Chondrocyte (in vitro differentiated cells): ENCODE measurements at regions not wholly inside any gene's neighbourhood (a gene's known extent, or its start where the extent isn't known, plus 50 kb on each side); places are given as distances from the start of the nearest gene placed in this dataset.

Experiments used
- DNase-seq: peaks from one replicate; pipeline ENCODE4 v3.0.0; 2021; ENCODE audit warnings: mixed read lengths, low spot score
- H3K27ac Mint-ChIP-seq: one replicate; pipeline ENCODE4 v1.8.0; 2021; ENCODE audit warnings: mild to moderate bottlenecking, moderate library complexity, mixed read lengths; ENCODE audit not compliant: unreplicated experiment
- H3K27me3 Mint-ChIP-seq: 2 replicates; pipeline ENCODE4 v1.8.0; 2021; ENCODE audit warnings: low read depth, mixed read lengths
- H3K36me3 Mint-ChIP-seq: 2 replicates; pipeline ENCODE4 v1.8.0; 2021; ENCODE audit warnings: low read depth, mixed read lengths
- H3K4me1 Mint-ChIP-seq: 2 replicates; pipeline ENCODE4 v1.8.0; 2021; ENCODE audit warnings: low read depth, mild to moderate bottlenecking, mixed read lengths
- H3K4me3 Mint-ChIP-seq: one replicate; pipeline ENCODE4 v1.8.0; 2021; ENCODE audit warnings: mild to moderate bottlenecking, moderate library complexity, mixed read lengths; ENCODE audit not compliant: unreplicated experiment
- H3K9me3 Mint-ChIP-seq: 2 replicates; pipeline ENCODE4 v1.8.0; 2021; ENCODE audit warnings: low read depth, mixed read lengths
- TF ChIP-seq, protein P1 (sequence below): fragments of 200-600 bp; sonication (generic); IDR thresholded peaks from 2 replicates; pipeline ENCODE4 v1.5.0; 2021; ENCODE audit warnings: antibody characterized with exemption, mild to moderate bottlenecking, moderate library complexity

DNA sequence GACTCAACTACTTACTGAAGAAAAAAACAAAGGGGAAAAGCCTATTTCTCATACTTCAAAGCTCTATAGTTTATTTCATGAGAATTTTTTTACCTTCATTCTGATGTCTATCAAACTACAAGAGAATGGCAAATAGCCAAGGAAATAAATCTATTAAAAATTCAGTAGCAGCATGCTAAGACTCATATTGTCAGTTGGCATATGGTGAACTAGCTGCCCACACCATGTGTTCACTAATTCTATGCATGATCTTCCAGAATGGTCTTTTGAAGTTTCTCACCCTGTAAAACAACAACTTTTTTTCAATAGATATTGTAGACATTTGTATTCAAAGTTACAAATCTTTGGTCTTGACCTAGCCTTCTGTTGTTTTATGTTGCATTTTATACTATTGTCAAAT, 386.2 kb downstream of the RSL24D1 start:
- DNase-seq, result no peak
- Mint-ChIP-seq H3K27ac (no peak overlapping the region), H3K4me3 (no peak overlapping the region), H3K36me3 (no peaks in the 10 kb centered on the region), H3K4me1 (no peaks in the 10 kb centered on the region), H3K9me3 (peaks cover 22% of the 10 kb centered on the region), H3K27me3 (peaks cover 1% of the 10 kb centered on the region)
- TF ChIP-seq, protein P1, sequence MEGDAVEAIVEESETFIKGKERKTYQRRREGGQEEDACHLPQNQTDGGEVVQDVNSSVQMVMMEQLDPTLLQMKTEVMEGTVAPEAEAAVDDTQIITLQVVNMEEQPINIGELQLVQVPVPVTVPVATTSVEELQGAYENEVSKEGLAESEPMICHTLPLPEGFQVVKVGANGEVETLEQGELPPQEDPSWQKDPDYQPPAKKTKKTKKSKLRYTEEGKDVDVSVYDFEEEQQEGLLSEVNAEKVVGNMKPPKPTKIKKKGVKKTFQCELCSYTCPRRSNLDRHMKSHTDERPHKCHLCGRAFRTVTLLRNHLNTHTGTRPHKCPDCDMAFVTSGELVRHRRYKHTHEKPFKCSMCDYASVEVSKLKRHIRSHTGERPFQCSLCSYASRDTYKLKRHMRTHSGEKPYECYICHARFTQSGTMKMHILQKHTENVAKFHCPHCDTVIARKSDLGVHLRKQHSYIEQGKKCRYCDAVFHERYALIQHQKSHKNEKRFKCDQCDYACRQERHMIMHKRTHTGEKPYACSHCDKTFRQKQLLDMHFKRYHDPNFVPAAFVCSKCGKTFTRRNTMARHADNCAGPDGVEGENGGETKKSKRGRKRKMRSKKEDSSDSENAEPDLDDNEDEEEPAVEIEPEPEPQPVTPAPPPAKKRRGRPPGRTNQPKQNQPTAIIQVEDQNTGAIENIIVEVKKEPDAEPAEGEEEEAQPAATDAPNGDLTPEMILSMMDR, result no peak

DNA sequence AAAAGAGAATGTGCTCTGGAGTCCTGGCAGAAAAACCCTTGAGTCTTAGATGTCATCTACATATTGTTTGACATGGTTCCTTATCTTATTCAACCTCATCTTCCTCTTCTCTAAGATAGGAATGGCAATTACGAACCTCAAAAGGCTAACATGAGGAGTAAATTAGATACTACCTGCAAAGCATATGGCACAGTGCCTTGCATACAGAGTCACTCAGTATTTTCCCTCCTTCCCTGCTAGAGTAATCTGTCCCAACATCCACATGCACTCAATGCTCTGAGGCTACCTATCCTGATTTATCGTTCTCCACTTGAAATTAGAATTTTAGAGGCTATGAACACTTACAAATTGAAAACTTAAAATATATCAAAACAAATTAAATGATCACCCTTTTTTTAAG, 386.7 kb downstream of the RSL24D1 start:
- H3K27ac Mint-ChIP-seq, result no peak overlapping the region
- H3K4me3 Mint-ChIP-seq, result no peak overlapping the region
- H3K27me3 Mint-ChIP-seq, result peaks cover 1% of the 10 kb centered on the region
- H3K4me1 Mint-ChIP-seq, result no peaks in the 10 kb centered on the region
- no peak for DNase-seq
- H3K9me3 Mint-ChIP-seq, result peaks cover 22% of the 10 kb centered on the region
- no peaks in the 10 kb centered on the region for H3K36me3 Mint-ChIP-seq
- TF ChIP-seq, protein P1, result no peak

DNA sequence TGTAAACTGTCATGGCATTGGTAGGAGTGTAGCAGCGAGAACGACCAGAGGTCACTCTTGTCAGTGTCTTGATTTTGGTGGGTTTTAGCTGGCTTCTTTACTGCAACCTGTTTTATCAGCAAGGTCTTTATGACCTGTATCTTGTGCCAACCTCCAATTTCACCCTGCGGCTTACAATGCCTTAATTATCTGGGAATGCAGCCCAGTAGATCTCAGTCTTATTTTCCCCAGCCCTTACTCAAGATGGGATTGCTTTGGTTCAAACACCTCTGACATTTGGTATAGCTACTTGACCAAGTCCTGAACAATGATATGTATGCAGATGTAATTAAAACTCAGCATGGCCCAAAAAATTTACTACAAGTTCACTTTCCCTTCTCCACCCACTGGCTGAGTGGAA, 388.4 kb downstream of the RSL24D1 start:
- DNase-seq, result no peak
- Mint-ChIP-seq H3K36me3 (no peaks in the 10 kb centered on the region), H3K27me3 (peaks cover 1% of the 10 kb centered on the region), H3K27ac (no peak overlapping the region), H3K9me3 (peaks cover 10% of the 10 kb centered on the region), H3K4me3 (no peak overlapping the region), H3K4me1 (peaks cover 3% of the 10 kb centered on the region)
- TF ChIP-seq, protein P1, result no peak

DNA sequence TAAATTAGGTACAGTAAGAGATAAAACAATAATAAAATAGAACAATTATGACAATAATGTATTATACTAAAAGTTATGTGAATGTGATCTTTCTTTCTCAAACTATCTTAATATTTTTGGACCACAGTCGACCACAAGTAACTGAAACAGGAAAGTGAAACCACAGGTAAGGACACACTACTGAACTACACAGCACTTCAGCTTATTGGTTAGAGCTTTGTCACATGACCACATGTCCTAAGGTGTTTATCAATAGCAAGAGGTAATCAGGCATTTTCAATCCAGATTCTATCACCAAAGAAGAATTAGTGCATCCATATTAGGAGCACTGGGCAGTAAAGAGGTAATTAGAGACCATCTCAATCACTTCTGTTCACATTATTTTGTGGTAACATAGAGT, 392.8 kb downstream of the RSL24D1 start:
- Mint-ChIP-seq H3K27me3 (peaks cover 1% of the 10 kb centered on the region), H3K4me3 (no peak overlapping the region), H3K27ac (no peak overlapping the region), H3K4me1 (peaks cover 4% of the 10 kb centered on the region), H3K36me3 (no peaks in the 10 kb centered on the region), H3K9me3 (peaks cover 3% of the 10 kb centered on the region)
- DNase-seq, result no peak
- TF ChIP-seq, protein P1, result no peak

DNA sequence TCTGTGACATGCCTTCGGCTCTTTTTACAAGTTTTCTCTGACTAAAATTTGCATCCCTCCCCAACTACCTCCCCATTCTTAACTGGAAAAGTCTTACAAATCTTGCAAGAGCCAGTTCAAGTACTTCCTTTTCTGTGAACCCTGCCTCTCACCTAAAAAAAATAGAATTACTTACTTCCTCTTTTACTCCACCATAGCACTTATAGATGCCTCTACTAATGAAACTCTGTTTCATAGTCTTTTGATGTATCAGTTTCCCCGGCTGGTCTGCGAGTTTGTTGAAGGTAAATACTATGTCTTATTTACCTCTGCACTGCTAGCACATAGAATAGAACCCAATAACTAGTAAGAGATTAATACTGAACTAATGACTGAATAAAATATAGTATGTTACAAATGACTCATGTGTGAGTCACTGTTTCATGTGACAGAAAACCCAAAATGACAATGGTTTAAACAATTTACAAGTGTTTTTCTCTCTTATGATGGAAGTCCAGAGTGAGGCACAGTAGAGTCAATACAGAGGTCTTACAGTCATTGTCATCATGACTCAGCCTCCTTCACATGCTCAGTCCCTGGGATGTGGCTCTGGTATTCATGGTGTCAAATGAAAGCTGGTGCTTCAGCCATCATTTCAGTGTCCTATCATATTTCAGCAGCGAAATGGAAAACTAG, 393.5 kb downstream of the RSL24D1 start:
- Mint-ChIP-seq H3K9me3 (peaks cover 3% of the 10 kb centered on the region), H3K4me3 (no peak overlapping the region), H3K27ac (no peak overlapping the region), H3K27me3 (peaks cover 1% of the 10 kb centered on the region), H3K36me3 (no peaks in the 10 kb centered on the region), H3K4me1 (peaks cover 4% of the 10 kb centered on the region)
- no peak for DNase-seq
- TF ChIP-seq, protein P1, result no peak
